ENCODE measurements at regions not wholly inside any gene's neighbourhood (a gene's known extent, or its start where the extent isn't known, plus 50 kb on each side); places are given as distances from the start of the nearest gene placed in this dataset.

- TF ChIP-seq CTCF (conservative IDR thresholded peaks at IDR 0.05 in 1 of 2, IDR thresholded peaks at IDR 0.05 in 1 of 2; ENCODE audit: low read depth in 1 of 2, low read length in 2 of 2) (peak in 1 of 2 donors; percentile 33), EZH2 (IDR thresholded peaks at IDR 0.05; ENCODE audit: low read length, missing control alignments) (peak; percentile 45)
Observed at GRCh38 chr18:34158881-34159690, 65.6 kb downstream of the NOL4 start.
